ENCODE measurements at regions not wholly inside any gene's neighbourhood (a gene's known extent, or its start where the extent isn't known, plus 50 kb on each side); places are given as distances from the start of the nearest gene placed in this dataset.

- TF ChIP-seq CTCF (IDR thresholded peaks at IDR 0.05; ENCODE audit: low read depth, low read length) = no peak
- CTCF ChIA-PET = no interaction called here
- H3K27ac ChIP-seq (ENCODE audit: low read depth, low read length) = peak overlapping the region; percentile 92
- H3K4me3 ChIP-seq (ENCODE audit: low read depth, low read length) = no peak overlapping the region
- POLR2A ChIA-PET = interaction anchor here (0.7 to 0.9 kb wide), 3 partner anchors 101 to 157 kb away, joined by 3 to 5 read pairs (median 3); no protein-coding TSS in a partner anchor
- no peaks in the 10 kb centered on the region for H3K27me3 ChIP-seq (ENCODE audit: control insufficient read depth, insufficient read depth, low read length)
- H3K9me3 ChIP-seq (ENCODE audit: control insufficient read depth, insufficient read depth, low read length) = no peaks in the 10 kb centered on the region
- peak; percentile 92 for DNase-seq (ENCODE audit: low read depth, low spot score)
These were observed 398.0 kb downstream of the TXNL1 start for GRCh38 chr18:56240405-56240804.

- CTCF ChIA-PET = no interaction called here
- TF ChIP-seq CTCF (IDR thresholded peaks at IDR 0.05; ENCODE audit: low read depth, low read length) = peak; percentile 25; the same call in 1 of the 2 replicates
- POLR2A ChIA-PET = interaction anchor here (0.6 kb wide), 1 partner anchor 23 kb away, joined by 8 read pairs; no protein-coding TSS in a partner anchor
- no peaks in the 10 kb centered on the region for H3K9me3 ChIP-seq (ENCODE audit: control insufficient read depth, insufficient read depth, low read length)
- H3K27me3 ChIP-seq (ENCODE audit: control insufficient read depth, insufficient read depth, low read length) = no peaks in the 10 kb centered on the region
- no peak overlapping the region for H3K4me3 ChIP-seq (ENCODE audit: low read depth, low read length)
- no peak overlapping the region for H3K27ac ChIP-seq (ENCODE audit: low read depth, low read length)
- no peak for DNase-seq (ENCODE audit: low read depth, low spot score)
These were observed 399.8 kb downstream of the TXNL1 start for GRCh38 chr18:56238576-56238975.

GRCh38 chr18:56235481-56236013, 402.8 kb downstream of the TXNL1 start:
- H3K4me3 ChIP-seq (ENCODE audit: low read depth, low read length) = no peak overlapping the region
- no peaks in the 10 kb centered on the region for H3K27me3 ChIP-seq (ENCODE audit: control insufficient read depth, insufficient read depth, low read length)
- POLR2A ChIA-PET = no interaction called here
- no peak for TF ChIP-seq CTCF (IDR thresholded peaks at IDR 0.05; ENCODE audit: low read depth, low read length)
- DNase-seq (ENCODE audit: low read depth, low spot score) = no peak
- no peak overlapping the region for H3K27ac ChIP-seq (ENCODE audit: low read depth, low read length)
- CTCF ChIA-PET = no interaction called here
- peaks cover 4% of the 10 kb centered on the region; the same call in 1 of the 2 replicates for H3K9me3 ChIP-seq (ENCODE audit: control insufficient read depth, insufficient read depth, low read length)

GRCh38 chr18:56235071-56235470, 403.3 kb downstream of the TXNL1 start:
- POLR2A ChIA-PET = no interaction called here
- CTCF ChIA-PET = no interaction called here
- DNase-seq (ENCODE audit: low read depth, low spot score) = no peak
- Histone ChIP-seq H3K27ac (ENCODE audit: low read depth, low read length) (no peak overlapping the region), H3K27me3 (ENCODE audit: control insufficient read depth, insufficient read depth, low read length) (no peaks in the 10 kb centered on the region), H3K4me3 (ENCODE audit: low read depth, low read length) (no peak overlapping the region), H3K9me3 (ENCODE audit: control insufficient read depth, insufficient read depth, low read length) (peaks cover 4% of the 10 kb centered on the region; the same call in 1 of the 2 replicates)
- TF ChIP-seq CTCF (IDR thresholded peaks at IDR 0.05; ENCODE audit: low read depth, low read length) = no peak

- no peak overlapping the region for H3K4me3 ChIP-seq (ENCODE audit: low read depth, low read length)
- H3K9me3 ChIP-seq (ENCODE audit: control insufficient read depth, insufficient read depth, low read length) = peaks cover 4% of the 10 kb centered on the region; the same call in 1 of the 2 replicates
- H3K27ac ChIP-seq (ENCODE audit: low read depth, low read length) = no peak overlapping the region
- ChIA-PET CTCF (no interaction called here), POLR2A (no interaction called here)
- peak; percentile 68 for DNase-seq (ENCODE audit: low read depth, low spot score)
- no peak for TF ChIP-seq CTCF (IDR thresholded peaks at IDR 0.05; ENCODE audit: low read depth, low read length)
- no peaks in the 10 kb centered on the region for H3K27me3 ChIP-seq (ENCODE audit: control insufficient read depth, insufficient read depth, low read length)
These were observed 404.8 kb downstream of the TXNL1 start for GRCh38 chr18:56233595-56233994.

Data from AG04450 (cell line).